Esophagus squamous epithelium (tissue), 4 donors: ENCODE measurements at regions not wholly inside any gene's neighbourhood (a gene's known extent, or its start where the extent isn't known, plus 50 kb on each side); places are given as distances from the start of the nearest gene placed in this dataset.

Experiments used
- CTCF ChIP-seq, 6 experiments: fragments of 450-650 bp in 4 of 6; fragments of 200-600 bp in 2 of 6; sonication (generic) in 2 of 6; IDR thresholded peaks; one replicate each; pipeline ENCODE4 v1.5.1; 2016 to 2019; ENCODE audit warnings: antibody characterized with exemption in 6 of 6, mild to moderate bottlenecking in 4 of 6, moderate library complexity in 4 of 6
- POLR2A ChIP-seq, 4 donors: fragments of 450-650 bp; IDR thresholded peaks; one replicate each; pipeline ENCODE4 v1.6.1; 2017; ENCODE audit warnings: antibody characterized with exemption in 4 of 4, mild to moderate bottlenecking in 4 of 4, moderate library complexity in 3 of 4

GRCh38 chr2:9755008-9755407 is 88.3 kb upstream of the TAF1B start:
- no peak for TF ChIP-seq CTCF (IDR thresholded peaks at IDR 0.05)
- TF ChIP-seq POLR2A (IDR thresholded peaks at IDR 0.05): no peak
